PC-9 (cell line): ENCODE measurements at regions not wholly inside any gene's neighbourhood (a gene's known extent, or its start where the extent isn't known, plus 50 kb on each side); places are given as distances from the start of the nearest gene placed in this dataset.

ENCODE experiments used
- BruUV-seq: library from RNA; stranded (reverse); fragments of 400-500 nt; replicated peaks from 2 replicates; lab custom pipeline; 2021; lab: Mats Ljungman, UMichigan
- CTCF ChIA-PET: fragments of 300-600 bp; sonication (Branson Sonifier 250); formaldehyde crosslinking; loops from one replicate; lab custom pipeline; 2022; ENCODE audit warnings: antibody characterized with exemption; lab: Charles Lee
- POLR2A ChIA-PET: fragments of 300-600 bp; sonication (Branson Sonifier 250); formaldehyde crosslinking; loops from one replicate; lab custom pipeline; 2022; ENCODE audit warnings: antibody characterized with exemption; ENCODE audit not compliant: unreplicated experiment; lab: Charles Lee
- DNase-seq, 2 experiments: peaks; one replicate each; pipeline versions ENCODE4 v3.0.0 to v3.0.0-alpha.2; 2015 to 2022; ENCODE audit warnings: mixed read lengths in 1 of 2
- H2AFZ ChIP-seq: fragments of 200-600 bp; sonication (generic); 2 replicates; pipeline ENCODE4 v1.8.1; 2017; ENCODE audit warnings: antibody characterized with exemption
- H3F3A ChIP-seq: fragments of 200-600 bp; sonication (generic); 2 replicates; pipeline ENCODE4 v1.8.1; 2017; ENCODE audit warnings: antibody characterized with exemption, mild to moderate bottlenecking, low read depth; ENCODE audit not compliant: insufficient read depth
- H3K27ac ChIP-seq: fragments of 200-600 bp; sonication (generic); 2 replicates; pipeline ENCODE4 v1.6.1; 2016; ENCODE audit warnings: mixed run types
- H3K27me3 ChIP-seq: fragments of 200-600 bp; sonication (generic); 2 replicates; pipeline ENCODE4 v1.6.1; 2016; ENCODE audit warnings: low read depth, mixed run types; ENCODE audit not compliant: insufficient read depth
- H3K36me3 ChIP-seq: fragments of 200-600 bp; sonication (generic); 2 replicates; pipeline ENCODE4 v1.6.1; 2016; ENCODE audit warnings: low read depth, mixed run types
- H3K4me1 ChIP-seq: fragments of 200-600 bp; sonication (generic); replicated peaks from 2 replicates; pipeline ENCODE4 v1.6.1; 2016; ENCODE audit warnings: mixed run types; ENCODE audit not compliant: insufficient read depth
- H3K4me2 ChIP-seq: fragments of 200-600 bp; sonication (generic); 2 replicates; pipeline ENCODE4 v1.6.1; 2017; ENCODE audit warnings: mixed run types
- H3K4me3 ChIP-seq: fragments of 200-600 bp; sonication (generic); 2 replicates; pipeline ENCODE4 v1.6.1; 2016; ENCODE audit warnings: mixed run types
- H3K79me2 ChIP-seq: fragments of 200-600 bp; sonication (generic); 2 replicates; pipeline ENCODE4 v1.6.1; 2017; ENCODE audit warnings: low read depth, mixed run types
- H3K9me2 ChIP-seq: fragments of 200-600 bp; sonication (generic); 2 replicates; pipeline ENCODE4 v1.8.1; 2017; ENCODE audit warnings: mild to moderate bottlenecking; ENCODE audit not compliant: insufficient read depth
- H3K9me3 ChIP-seq: fragments of 200-600 bp; sonication (generic); 2 replicates; pipeline ENCODE4 v1.8.1; 2016; ENCODE audit warnings: low read depth; ENCODE audit not compliant: insufficient read depth
- H4K20me1 ChIP-seq: fragments of 200-600 bp; sonication (generic); 2 replicates; pipeline ENCODE4 v1.8.1; 2017; ENCODE audit not compliant: insufficient read depth
- EZH2 ChIP-seq: fragments of 200-600 bp; sonication (generic); IDR thresholded peaks from 2 replicates; pipeline ENCODE4 v1.8.0; 2017; ENCODE audit warnings: antibody characterized with exemption, low read depth
- intact Hi-C: fragments of 100-400 bp; cut with micrococcal nuclease; formaldehyde crosslinking; loops from one replicate; pipeline ENCODE4 v1.10.0; 2022; ENCODE audit not compliant: unreplicated experiment
- TF ChIP-seq, protein P1 (sequence below): fragments of 200-600 bp; sonication (generic); conservative IDR thresholded peaks from 2 replicates; pipeline ENCODE4 v1.6.1; 2017; ENCODE audit warnings: mixed run types, antibody characterized with exemption, mild to moderate bottlenecking, moderate library complexity

DNA sequence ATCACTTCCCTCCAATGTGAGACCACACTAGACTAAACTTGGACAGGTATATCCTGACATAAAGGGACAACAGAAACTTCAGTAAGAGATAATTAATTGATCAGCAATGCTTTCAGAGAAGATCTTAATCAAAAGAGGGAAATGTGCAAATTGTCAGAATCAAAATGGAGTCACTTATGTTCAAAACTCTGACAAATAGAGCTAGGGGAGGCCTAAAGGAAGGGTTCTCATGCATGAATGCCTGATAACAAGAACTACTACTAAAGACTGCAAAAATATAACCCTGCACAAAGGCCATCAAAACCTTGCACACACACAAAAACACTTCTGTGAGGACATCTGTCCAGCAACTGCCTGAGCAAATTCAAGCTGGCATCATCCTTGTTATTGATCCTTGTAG is 637.5 kb upstream of the INTU start:
- TF ChIP-seq EZH2, result no peak
- TF ChIP-seq, protein P1, sequence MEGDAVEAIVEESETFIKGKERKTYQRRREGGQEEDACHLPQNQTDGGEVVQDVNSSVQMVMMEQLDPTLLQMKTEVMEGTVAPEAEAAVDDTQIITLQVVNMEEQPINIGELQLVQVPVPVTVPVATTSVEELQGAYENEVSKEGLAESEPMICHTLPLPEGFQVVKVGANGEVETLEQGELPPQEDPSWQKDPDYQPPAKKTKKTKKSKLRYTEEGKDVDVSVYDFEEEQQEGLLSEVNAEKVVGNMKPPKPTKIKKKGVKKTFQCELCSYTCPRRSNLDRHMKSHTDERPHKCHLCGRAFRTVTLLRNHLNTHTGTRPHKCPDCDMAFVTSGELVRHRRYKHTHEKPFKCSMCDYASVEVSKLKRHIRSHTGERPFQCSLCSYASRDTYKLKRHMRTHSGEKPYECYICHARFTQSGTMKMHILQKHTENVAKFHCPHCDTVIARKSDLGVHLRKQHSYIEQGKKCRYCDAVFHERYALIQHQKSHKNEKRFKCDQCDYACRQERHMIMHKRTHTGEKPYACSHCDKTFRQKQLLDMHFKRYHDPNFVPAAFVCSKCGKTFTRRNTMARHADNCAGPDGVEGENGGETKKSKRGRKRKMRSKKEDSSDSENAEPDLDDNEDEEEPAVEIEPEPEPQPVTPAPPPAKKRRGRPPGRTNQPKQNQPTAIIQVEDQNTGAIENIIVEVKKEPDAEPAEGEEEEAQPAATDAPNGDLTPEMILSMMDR, result no peak
- no peaks in the 10 kb centered on the region for H3K9me2 ChIP-seq
- H3K36me3 ChIP-seq, result no peaks in the 10 kb centered on the region
- no peaks in the 10 kb centered on the region for H3K79me2 ChIP-seq
- BruUV-seq, result no TSS peak
- no peak overlapping the region for H3K4me3 ChIP-seq
- ChIA-PET POLR2A (no interaction called here), CTCF (no interaction called here)
- H4K20me1 ChIP-seq, result no peaks in the 10 kb centered on the region
- DNase-seq, result no peak
- H3K9me3 ChIP-seq, result no peaks in the 10 kb centered on the region
- H3K4me2 ChIP-seq, result no peak overlapping the region
- no peak overlapping the region for H2AFZ ChIP-seq
- H3K27me3 ChIP-seq, result no peaks in the 10 kb centered on the region
- no peaks in the 10 kb centered on the region for H3F3A ChIP-seq
- no peak overlapping the region for H3K27ac ChIP-seq
- no peaks in the 10 kb centered on the region for H3K4me1 ChIP-seq
- intact Hi-C loops, result no loop called here

DNA sequence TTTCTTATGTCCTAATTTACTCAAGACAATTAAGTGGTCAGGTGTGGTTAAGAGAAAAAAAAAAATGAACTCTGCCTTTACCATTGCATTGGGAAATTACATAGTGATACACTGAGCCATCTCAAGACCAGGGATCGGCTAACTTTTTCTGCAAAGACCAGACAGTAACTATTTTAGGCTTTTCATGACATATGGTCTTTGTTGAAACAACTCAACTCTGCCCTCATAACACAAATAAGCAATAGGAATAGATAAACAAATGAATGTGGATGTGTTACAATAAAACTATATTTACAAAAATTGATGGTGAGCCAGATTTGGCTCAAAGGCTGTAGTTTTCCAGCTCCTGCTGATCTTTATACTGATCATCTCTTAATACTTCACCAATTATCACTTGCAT is 632.6 kb upstream of the INTU start:
- no peak overlapping the region for H3K4me3 ChIP-seq

DNA sequence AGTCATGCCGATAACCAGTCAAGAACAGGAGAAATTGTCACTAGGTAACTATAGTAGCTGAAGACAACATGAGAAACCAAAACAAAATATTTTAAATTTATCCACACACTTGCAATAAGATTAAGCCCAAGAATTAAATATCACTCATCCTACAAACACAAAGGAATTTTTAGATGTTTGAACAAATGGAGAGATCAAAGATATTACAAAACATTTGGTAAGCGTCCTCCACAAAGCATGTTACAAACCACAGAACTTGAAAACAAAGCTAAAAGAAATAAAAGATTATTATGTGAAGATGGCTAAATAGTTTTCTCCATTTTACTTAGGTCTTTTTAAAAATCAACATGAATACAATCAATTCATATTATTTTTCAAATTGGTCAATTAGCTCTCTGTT is 631.9 kb upstream of the INTU start:
- ChIA-PET POLR2A (interaction anchor here (0.6 kb wide), 1 partner anchor 9 kb away, joined by 6 read pairs; no protein-coding TSS in a partner anchor), CTCF (no interaction called here)
- Histone ChIP-seq H3K4me1 (no peaks in the 10 kb centered on the region), H3K9me2 (no peaks in the 10 kb centered on the region), H3K36me3 (no peaks in the 10 kb centered on the region), H3K4me3 (no peak overlapping the region), H3F3A (no peaks in the 10 kb centered on the region), H3K27ac (no peak overlapping the region), H4K20me1 (no peaks in the 10 kb centered on the region), H2AFZ (no peak overlapping the region), H3K4me2 (no peak overlapping the region), H3K79me2 (no peaks in the 10 kb centered on the region), H3K9me3 (no peaks in the 10 kb centered on the region), H3K27me3 (no peaks in the 10 kb centered on the region)
- no peak for DNase-seq
- BruUV-seq, result no TSS peak
- TF ChIP-seq EZH2, result no peak
- TF ChIP-seq, protein P1, result no peak
- intact Hi-C loops, result no loop called here

More for the DNA sequence above, 632.6 kb upstream of the INTU start:
- Histone ChIP-seq H3K27ac (no peak overlapping the region), H3K9me2 (no peaks in the 10 kb centered on the region), H3K4me2 (no peak overlapping the region), H2AFZ (no peak overlapping the region), H3F3A (no peaks in the 10 kb centered on the region), H3K79me2 (no peaks in the 10 kb centered on the region), H3K9me3 (no peaks in the 10 kb centered on the region), H4K20me1 (no peaks in the 10 kb centered on the region), H3K27me3 (no peaks in the 10 kb centered on the region), H3K36me3 (no peaks in the 10 kb centered on the region), H3K4me1 (no peaks in the 10 kb centered on the region)
- POLR2A ChIA-PET, result no interaction called here
- intact Hi-C loops, result no loop called here
- no TSS peak for BruUV-seq
- CTCF ChIA-PET, result no interaction called here
- no peak for TF ChIP-seq EZH2
- TF ChIP-seq, protein P1, result no peak
- DNase-seq, result no peak
